Neuron (in vitro differentiated cells): ENCODE measurements at regions not wholly inside any gene's neighbourhood (a gene's known extent, or its start where the extent isn't known, plus 50 kb on each side); places are given as distances from the start of the nearest gene placed in this dataset.

Source experiments
- H2AFZ ChIP-seq: one replicate; pipeline ENCODE4 v1.6.1; 2013; ENCODE audit warnings: low read depth, mild to moderate bottlenecking, inconsistent platforms, low read length, moderate library complexity
- H3K27me3 ChIP-seq: one replicate; pipeline ENCODE4 v1.6.1; 2013; ENCODE audit warnings: low read length; ENCODE audit not compliant: insufficient read depth
- H3K36me3 ChIP-seq: one replicate; pipeline ENCODE4 v1.6.1; 2013; ENCODE audit warnings: low read length; ENCODE audit not compliant: insufficient read depth
- H3K4me1 ChIP-seq: one replicate; pipeline ENCODE4 v1.6.1; 2013; ENCODE audit warnings: low read length; ENCODE audit not compliant: insufficient read depth
- H3K4me3 ChIP-seq: 2 replicates; pipeline ENCODE4 v1.5.1; 2013; ENCODE audit warnings: mild to moderate bottlenecking, low read length, moderate library complexity
- H3K9me3 ChIP-seq: one replicate; pipeline ENCODE4 v1.6.1; 2013; ENCODE audit warnings: low read length

- Histone ChIP-seq H2AFZ (no peak overlapping the region), H3K9me3 (no peaks in the 10 kb centered on the region), H3K4me3 (no peak overlapping the region), H3K36me3 (no peaks in the 10 kb centered on the region), H3K4me1 (no peaks in the 10 kb centered on the region), H3K27me3 (no peaks in the 10 kb centered on the region)
Measured at GRCh38 chrX:39238006-39238405, 436.7 kb downstream of the MID1IP1 start.

- no peak overlapping the region for H3K4me3 ChIP-seq
- H3K9me3 ChIP-seq: no peaks in the 10 kb centered on the region
- no peaks in the 10 kb centered on the region for H3K4me1 ChIP-seq
Measured at GRCh38 chrX:39242187-39242586, 440.9 kb downstream of the MID1IP1 start.

DNA sequence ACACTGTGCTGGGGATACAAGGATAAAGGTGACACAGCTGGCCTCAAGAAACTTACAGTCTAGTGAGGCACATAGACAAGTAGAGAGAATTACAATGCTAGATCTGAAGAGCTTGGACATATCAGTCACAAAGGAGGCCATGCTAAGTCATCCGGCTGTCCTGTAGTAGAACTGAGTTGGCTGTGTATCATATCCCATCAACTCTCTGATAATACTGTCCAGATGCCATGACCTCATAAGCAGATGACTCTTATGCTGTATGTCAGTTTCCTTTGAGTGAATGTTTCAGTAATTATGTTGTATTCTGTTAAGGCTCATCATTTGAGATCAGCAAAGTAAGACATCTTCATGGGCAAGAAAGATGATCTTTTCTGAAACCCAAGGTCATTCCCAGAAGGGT is 442.9 kb downstream of the MID1IP1 start:
- Histone ChIP-seq H2AFZ (no peak overlapping the region), H3K9me3 (no peaks in the 10 kb centered on the region), H3K36me3 (no peaks in the 10 kb centered on the region), H3K27me3 (no peaks in the 10 kb centered on the region), H3K4me3 (no peak overlapping the region), H3K4me1 (no peaks in the 10 kb centered on the region)

More at GRCh38 chrX:39242187-39242586, 440.9 kb downstream of the MID1IP1 start:
- Histone ChIP-seq H3K36me3 (no peaks in the 10 kb centered on the region), H3K27me3 (no peaks in the 10 kb centered on the region), H2AFZ (no peak overlapping the region)

GRCh38 chrX:39245024-39245423 is 443.8 kb downstream of the MID1IP1 start:
- Histone ChIP-seq H3K27me3 (no peaks in the 10 kb centered on the region), H3K4me3 (no peak overlapping the region), H3K9me3 (no peaks in the 10 kb centered on the region), H3K36me3 (no peaks in the 10 kb centered on the region), H3K4me1 (no peaks in the 10 kb centered on the region), H2AFZ (no peak overlapping the region)

- Histone ChIP-seq H2AFZ (no peak overlapping the region), H3K4me1 (no peaks in the 10 kb centered on the region), H3K27me3 (no peaks in the 10 kb centered on the region), H3K36me3 (no peaks in the 10 kb centered on the region), H3K9me3 (no peaks in the 10 kb centered on the region), H3K4me3 (no peak overlapping the region)
Measured at GRCh38 chrX:39247536-39247935, 446.3 kb downstream of the MID1IP1 start.

DNA sequence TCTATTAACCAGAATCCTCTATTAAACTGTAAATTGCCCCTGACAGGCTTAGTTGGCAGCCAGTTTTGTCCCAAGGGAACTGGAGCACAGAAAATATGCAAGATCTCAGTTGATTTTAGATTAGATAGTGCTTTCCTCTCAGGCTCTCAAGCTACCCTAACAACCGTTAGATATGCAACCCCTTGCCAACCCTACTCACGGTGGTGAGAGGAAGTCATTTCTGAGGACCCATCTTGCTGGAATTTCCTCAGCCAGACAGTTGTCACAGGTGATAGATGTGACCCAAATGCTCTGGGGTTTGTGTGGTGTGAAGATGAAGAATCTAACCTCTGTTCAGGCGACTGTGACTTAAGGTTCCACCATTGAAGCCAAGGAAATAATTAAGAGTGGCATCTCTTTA is 447.1 kb downstream of the MID1IP1 start:
- no peaks in the 10 kb centered on the region for H3K36me3 ChIP-seq
- H3K4me1 ChIP-seq: no peaks in the 10 kb centered on the region
- no peaks in the 10 kb centered on the region for H3K27me3 ChIP-seq
- no peak overlapping the region for H3K4me3 ChIP-seq
- no peak overlapping the region for H2AFZ ChIP-seq
- no peaks in the 10 kb centered on the region for H3K9me3 ChIP-seq

DNA sequence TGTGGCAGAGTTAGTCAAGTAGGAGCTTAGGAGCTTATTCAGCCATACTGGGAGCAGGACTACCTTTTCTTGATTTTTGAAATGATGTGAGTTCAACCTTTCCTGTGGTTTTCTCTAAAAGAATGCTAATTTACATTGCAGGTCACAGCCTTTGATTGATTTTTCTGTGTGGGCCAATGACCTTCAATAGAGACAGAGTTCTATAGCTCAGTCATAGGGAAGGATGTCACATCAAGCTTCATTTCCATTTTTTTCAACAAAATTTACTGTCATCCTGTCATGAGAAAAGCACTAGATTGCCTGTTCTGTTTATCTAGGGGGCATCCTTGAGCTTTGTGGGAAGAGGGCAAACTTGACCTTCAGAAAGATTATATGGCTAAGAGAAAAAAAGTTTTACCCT is 448.7 kb downstream of the MID1IP1 start:
- H3K4me3 ChIP-seq: no peak overlapping the region
- H3K36me3 ChIP-seq: no peaks in the 10 kb centered on the region
- no peaks in the 10 kb centered on the region for H3K9me3 ChIP-seq
- H3K4me1 ChIP-seq: no peaks in the 10 kb centered on the region
- no peak overlapping the region for H2AFZ ChIP-seq
- H3K27me3 ChIP-seq: no peaks in the 10 kb centered on the region

DNA sequence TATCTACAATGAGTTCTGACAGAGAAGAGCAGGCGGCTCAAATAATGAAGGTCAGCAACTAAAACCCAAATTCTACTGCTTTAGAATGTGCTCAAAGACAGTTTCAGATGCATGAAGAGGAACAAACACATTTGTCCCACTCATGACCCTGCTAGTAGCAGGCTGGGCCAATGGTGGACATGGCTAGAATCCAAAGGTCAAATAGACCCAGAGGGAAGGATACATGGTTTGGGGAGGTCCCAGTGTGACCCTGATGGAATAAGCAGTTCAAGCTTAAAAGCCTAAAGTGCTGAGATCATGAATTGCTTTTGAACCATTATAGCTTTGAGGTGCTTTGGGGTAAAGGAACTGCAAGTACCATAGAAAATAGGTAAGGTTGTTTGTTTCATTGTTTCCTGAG is 450.7 kb downstream of the MID1IP1 start:
- Histone ChIP-seq H3K4me3 (no peak overlapping the region), H3K27me3 (no peaks in the 10 kb centered on the region), H2AFZ (no peak overlapping the region)

GRCh38 chrX:39253551-39253950 is 452.3 kb downstream of the MID1IP1 start:
- Histone ChIP-seq H3K27me3 (no peaks in the 10 kb centered on the region), H3K4me1 (no peaks in the 10 kb centered on the region), H3K36me3 (no peaks in the 10 kb centered on the region), H3K4me3 (no peak overlapping the region), H2AFZ (no peak overlapping the region), H3K9me3 (no peaks in the 10 kb centered on the region)

More for the DNA sequence above, 450.7 kb downstream of the MID1IP1 start:
- Histone ChIP-seq H3K4me1 (no peaks in the 10 kb centered on the region), H3K36me3 (no peaks in the 10 kb centered on the region), H3K9me3 (no peaks in the 10 kb centered on the region)

DNA sequence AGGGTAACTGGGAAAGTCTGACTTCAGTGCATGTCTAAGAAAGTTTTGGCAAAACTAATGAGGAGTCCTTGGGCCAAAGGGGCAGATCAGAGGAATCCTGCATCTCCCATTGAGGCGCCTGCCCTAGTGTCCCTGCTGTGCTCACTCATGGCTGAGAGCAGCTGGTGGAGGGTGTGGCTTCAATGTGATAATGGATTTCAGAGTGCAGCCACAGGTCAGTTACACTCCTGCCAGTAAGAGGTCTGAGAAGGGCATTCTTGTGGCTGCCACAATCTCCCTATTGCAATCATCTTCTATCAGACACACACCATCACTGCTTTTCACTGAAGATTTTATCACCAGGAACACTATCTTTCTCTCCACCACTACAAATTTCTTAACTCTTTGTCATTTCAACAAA is 457.1 kb downstream of the MID1IP1 start:
- Histone ChIP-seq H3K27me3 (no peaks in the 10 kb centered on the region), H3K4me3 (no peak overlapping the region), H3K4me1 (no peaks in the 10 kb centered on the region), H3K9me3 (no peaks in the 10 kb centered on the region), H2AFZ (no peak overlapping the region), H3K36me3 (no peaks in the 10 kb centered on the region)

- no peak overlapping the region for H3K4me3 ChIP-seq
- no peaks in the 10 kb centered on the region for H3K36me3 ChIP-seq
- H2AFZ ChIP-seq: no peak overlapping the region
- no peaks in the 10 kb centered on the region for H3K9me3 ChIP-seq
- no peaks in the 10 kb centered on the region for H3K27me3 ChIP-seq
- no peaks in the 10 kb centered on the region for H3K4me1 ChIP-seq
Measured at GRCh38 chrX:39260965-39261364, 459.7 kb downstream of the MID1IP1 start.

GRCh38 chrX:39261446-39262147 is 460.3 kb downstream of the MID1IP1 start:
- Histone ChIP-seq H3K27me3 (no peaks in the 10 kb centered on the region), H3K4me3 (no peak overlapping the region), H3K4me1 (no peaks in the 10 kb centered on the region), H3K36me3 (no peaks in the 10 kb centered on the region), H3K9me3 (no peaks in the 10 kb centered on the region), H2AFZ (no peak overlapping the region)

- H3K9me3 ChIP-seq: no peaks in the 10 kb centered on the region
- H3K27me3 ChIP-seq: no peaks in the 10 kb centered on the region
- H3K4me3 ChIP-seq: no peak overlapping the region
- H2AFZ ChIP-seq: no peak overlapping the region
- H3K36me3 ChIP-seq: no peaks in the 10 kb centered on the region
- H3K4me1 ChIP-seq: no peaks in the 10 kb centered on the region
Measured at GRCh38 chrX:39262641-39263040, 461.4 kb downstream of the MID1IP1 start.

DNA sequence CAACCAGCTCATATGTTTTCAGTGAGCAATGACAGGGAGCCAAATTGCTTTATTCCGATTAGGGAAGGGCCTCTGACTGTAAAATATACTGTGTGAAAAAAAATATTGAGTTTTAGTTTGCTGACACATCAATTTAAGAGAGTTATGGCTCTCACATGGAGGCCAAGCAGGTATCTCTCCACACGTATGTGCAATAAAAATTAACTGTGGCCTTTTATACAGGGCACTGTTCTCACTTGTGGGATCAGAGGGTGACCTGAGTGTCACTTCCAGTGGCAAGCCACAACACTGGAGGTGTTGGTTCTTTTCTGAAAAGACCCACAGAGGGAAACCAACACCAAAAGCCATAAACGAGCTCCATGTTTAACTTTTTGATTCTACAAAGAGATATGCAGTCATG is 462.8 kb downstream of the MID1IP1 start:
- Histone ChIP-seq H3K4me1 (no peaks in the 10 kb centered on the region), H3K27me3 (no peaks in the 10 kb centered on the region), H3K36me3 (no peaks in the 10 kb centered on the region), H3K4me3 (no peak overlapping the region), H2AFZ (no peak overlapping the region), H3K9me3 (no peaks in the 10 kb centered on the region)
